Stromal cell of bone marrow (primary cell): ENCODE measurements at regions not wholly inside any gene's neighbourhood (a gene's known extent, or its start where the extent isn't known, plus 50 kb on each side); places are given as distances from the start of the nearest gene placed in this dataset.

ENCODE experiments used
- DNase-seq: peaks from one replicate; pipeline ENCODE4 v3.0.0-alpha.2; 2012; ENCODE audit warnings: low read depth

DNA sequence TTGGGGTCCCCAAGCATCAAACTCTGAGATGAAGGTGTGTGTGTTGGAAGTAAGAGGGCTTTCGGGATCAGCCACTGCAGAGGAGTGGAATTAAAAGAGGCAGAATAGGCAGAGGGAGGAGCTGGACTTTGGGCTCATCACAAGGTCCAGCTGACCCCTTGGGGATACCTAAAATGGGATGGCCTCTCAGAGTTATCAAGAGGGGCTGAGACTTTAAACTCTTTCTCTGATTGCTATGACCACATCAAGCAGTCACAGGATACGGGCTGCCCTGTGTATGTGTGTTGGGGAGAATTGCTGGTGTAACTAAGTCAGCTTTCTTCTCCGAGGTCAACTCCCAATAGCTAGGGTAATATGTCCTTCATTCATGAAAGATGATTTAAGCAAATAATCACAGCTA is 127.7 kb upstream of the SLC14A2 start:
- DNase-seq, result no peak

DNA sequence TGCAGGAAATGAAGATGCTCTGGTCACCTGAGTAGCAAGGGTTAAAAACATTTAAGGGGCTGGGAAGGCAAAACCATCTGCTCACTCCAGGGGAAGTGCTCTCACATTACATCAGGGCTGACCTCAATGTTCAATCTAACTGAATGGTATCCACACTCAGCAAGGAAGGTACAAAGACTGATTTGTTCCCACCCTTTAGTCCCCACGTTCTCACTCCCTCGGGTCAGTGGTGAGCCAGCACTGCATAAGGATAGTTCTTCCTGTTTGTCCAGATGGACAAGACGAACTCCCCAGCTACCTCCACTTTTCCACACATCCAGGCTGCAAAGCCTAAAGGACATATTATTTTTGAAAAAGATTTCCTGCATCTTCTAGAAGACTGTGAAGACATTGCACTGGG is 126.6 kb upstream of the SLC14A2 start:
- no peak for DNase-seq

DNA sequence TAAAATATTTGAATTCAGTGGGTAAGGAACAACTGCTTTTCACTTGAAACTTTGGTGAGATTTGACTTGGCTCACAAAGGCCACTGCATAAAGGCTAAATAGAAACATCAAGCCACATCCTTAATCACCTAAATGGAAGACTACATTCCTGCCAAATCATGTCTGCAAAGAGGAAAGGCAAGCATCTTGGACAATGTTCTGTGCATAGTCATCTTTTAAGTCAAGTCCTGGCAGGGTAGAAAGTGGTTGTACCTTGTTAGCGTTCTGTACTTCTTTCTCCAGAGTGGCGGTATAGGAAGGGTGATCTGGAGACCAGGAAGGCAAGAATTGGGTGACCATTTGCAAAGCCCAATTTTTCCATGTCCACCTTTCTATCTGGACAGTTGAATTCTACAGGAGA is 121.4 kb upstream of the SLC14A2 start:
- no peak for DNase-seq

DNA sequence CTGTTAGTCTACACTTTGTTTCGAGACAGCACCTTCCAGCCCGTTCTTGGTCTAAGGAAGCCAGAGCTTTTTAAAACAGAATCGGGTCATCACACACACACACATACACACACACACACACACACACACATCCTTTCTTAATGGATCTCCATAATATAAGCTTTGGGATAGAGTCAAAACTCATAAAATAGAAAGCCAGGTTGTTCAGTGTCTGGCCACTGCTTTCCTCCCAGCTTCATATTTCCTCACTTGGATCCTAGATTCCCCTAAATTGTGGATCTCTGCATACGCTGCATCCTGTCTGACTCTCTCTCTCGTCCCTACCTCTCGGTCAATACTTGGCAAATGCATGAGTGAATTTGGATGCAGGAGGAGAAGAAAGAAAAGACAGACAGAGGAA is 120.5 kb upstream of the SLC14A2 start:
- no peak for DNase-seq

DNA sequence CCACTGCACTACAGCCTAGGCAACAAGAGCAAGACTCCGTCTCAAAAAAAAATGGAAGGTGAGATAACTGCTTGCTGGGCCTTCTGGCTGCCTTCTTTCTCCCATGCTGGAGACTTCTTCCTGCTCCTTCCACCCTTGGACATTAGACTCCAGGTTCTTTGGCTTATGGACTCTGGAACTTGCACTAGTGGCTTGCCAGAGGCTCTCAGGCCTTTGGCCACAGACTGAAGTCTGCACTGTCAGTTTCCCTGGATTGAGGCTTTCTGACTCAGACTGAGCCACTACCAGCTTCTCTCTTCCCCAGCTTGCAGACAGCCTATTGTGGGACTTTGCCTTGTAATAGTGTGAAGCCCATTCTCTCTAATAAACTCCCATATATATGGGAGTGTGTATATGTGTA is 118.5 kb upstream of the SLC14A2 start:
- no peak for DNase-seq

DNA sequence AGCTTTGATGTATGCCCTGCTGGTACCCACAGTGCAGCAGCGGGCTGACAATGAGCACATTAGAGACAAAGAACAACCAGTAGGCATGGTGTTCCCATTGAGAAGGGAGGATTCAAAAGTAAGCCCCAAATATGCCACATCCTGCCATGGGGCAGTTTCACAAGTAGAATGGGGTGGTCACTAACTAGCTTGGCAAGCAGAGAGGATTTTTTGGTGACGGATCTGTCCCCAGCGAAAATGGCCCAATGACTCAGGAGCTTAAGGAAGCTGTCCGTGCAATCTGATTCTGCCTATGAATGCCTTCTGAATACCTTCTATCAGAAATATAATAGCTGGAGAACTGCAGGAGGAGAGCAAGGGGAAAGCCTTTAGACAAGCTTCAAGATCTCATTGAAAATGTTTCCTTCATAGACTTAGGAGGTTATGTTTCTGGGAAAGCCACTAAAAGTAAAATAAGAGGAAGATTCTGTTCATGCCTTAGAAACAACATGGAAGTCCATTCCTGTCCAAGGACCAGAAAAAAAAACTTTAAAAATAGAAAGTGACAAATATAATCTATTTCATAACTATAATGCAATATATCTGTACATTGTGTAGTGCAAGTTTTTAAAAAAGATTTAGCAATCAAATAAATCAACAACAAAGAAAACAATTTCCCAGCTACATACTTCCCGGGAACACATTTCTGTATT is 117.5 kb upstream of the SLC14A2 start:
- no peak for DNase-seq

DNA sequence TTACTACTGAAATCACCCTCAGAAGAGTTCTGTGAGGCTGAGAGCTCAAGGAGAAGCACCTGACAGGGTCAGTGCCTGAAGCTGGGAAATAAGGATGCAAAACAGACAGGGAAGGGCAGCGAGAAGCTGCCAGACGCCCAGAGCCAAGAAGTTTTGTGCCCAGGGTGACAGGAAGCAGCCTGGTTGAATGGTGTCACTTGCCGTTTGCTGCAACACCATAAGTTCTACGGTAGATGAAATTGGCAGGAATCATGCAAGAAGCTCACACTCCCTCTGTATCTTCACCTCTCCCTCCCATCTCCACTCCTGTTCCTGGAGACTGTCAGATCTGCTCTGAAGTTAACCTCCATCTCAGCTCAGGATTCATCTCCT is 117.0 kb upstream of the SLC14A2 start:
- DNase-seq, result no peak

DNA sequence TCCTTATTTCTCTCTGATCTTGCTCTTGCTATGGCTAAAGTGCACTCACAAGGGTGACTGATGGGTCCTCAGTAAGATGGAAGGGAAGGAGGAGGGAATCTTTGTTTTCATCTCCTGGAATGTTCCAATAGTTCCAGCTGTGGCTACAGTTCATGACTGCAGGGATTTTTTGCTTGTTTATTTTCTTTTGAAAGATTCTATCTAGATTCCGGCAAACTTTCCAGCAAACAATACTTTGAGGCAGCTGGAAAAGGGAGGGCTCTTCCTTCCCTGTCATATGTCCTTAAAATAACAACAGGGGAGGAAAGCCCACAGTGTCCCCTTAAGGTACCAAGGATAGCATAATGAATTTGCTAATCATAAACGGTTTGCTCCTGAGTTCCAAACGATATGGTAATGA is 111.3 kb upstream of the SLC14A2 start:
- DNase-seq, result no peak

DNA sequence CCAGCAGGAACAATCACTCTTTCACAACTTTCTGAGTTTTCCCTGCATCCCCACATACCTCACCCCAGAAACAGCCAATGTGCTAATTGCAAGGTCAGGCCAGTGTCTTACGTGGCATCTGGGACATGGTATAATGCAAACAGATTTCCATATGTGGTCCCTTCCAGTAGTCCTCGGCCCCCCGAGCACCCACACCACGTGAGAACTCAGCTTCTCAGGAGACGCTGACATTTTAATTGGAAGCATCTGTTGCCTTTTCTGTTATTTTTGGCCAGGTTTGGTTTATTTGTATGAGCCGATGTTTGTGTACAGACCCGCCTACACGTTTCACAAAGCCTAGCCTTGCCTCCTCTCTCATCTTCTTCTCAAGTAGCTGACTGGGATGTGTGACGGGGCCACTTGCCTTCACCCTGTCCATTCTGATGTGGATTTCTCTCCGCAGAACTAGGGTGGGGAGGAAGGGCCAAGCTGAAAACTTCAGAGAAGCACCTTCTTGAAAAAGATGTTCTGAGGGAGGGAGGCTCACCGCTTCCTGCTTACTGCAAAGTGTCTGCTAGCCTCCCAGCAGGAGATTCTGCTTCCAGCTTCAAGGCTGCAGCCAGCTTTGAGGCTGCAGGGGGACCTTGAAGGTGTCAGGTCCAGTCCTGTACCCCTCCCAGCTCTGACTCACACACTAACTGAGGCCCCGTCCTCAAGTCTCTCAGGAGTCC is 109.6 kb upstream of the SLC14A2 start:
- no peak for DNase-seq

DNA sequence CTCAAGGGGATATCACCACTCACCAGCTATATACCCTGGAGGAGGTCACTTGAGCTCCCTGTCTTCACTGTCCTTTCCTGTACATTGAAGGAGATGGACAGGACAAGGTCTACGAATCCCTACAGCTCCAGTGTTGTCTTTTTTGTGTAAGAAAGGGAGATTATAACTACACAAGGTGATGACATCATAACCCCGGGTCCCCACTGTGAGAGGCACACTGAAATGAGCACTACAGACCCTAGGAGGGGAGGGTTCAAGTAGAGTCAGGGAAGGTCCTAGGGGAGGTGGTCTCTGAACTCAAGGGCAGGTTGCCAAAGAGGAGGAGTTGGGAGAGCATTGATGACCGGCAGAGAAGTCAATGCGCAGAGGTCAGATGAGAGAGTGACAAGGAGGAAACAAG is 108.3 kb upstream of the SLC14A2 start:
- no peak for DNase-seq

DNA sequence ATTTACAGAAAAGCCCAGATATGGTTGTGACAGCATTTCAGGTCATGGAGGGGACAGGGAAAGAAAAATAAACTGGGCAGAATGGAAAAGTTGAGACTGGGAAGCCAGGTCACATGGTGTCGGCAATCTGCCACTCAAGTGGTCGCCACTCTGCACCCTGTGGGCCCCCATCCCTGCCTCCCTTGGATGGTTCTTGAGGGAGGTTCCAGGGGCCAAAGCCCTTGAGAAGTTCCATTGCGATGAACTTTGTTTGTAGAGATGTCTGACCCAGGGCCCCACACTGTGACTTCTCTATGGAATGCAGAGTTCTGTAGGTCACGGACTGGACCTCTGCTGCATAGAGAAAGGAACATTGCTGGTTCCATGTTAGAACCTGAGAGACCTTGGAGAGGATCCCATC is 105.7 kb upstream of the SLC14A2 start:
- DNase-seq, result no peak

DNA sequence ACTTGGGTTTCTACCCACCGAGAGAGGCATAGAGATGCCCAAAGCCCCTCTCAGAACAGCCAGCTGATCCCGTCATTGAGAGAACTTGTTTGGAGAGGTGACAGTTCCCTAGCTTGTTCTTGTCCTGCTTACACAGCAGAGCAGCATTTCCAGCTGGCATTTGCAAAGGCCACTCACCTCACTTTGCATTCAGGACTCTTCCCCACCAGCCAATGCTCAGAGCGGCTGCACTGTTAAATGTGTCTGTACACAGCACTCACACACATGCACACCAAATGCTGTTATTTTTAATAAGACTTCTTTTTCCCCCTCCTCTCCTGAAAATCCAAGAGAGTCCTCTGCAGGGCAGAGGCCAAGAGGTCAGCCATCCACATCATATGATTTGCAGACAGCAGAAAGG is 104.6 kb upstream of the SLC14A2 start:
- DNase-seq, result no peak

DNA sequence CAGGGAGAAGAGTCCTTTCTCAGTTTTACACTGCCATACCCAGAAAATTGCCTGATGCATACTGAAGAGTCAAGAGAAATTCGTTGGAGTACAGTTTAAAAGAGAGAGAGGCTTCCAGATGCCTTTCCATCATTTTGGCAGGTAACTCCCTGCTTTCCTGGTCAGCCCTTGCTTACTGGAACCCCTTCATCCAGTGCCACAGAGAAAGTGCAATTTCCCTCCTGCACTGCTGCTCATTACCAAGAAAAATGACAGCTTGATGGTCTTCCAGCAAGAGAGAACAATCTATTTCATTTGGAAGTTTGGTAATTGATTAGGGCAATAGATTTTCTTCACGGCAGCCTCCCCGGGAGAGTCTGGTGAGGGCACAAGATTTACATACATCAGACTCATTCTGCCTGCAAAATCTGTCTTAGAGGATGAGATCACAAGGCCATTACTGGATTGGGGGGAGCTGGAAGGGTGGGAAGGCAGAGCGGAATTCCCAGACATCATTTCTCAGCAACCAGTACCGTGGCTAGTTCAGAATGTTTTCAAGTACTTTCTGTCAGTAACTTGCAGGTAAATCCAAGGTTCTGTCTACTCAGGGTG is 102.8 kb upstream of the SLC14A2 start:
- no peak for DNase-seq

DNA sequence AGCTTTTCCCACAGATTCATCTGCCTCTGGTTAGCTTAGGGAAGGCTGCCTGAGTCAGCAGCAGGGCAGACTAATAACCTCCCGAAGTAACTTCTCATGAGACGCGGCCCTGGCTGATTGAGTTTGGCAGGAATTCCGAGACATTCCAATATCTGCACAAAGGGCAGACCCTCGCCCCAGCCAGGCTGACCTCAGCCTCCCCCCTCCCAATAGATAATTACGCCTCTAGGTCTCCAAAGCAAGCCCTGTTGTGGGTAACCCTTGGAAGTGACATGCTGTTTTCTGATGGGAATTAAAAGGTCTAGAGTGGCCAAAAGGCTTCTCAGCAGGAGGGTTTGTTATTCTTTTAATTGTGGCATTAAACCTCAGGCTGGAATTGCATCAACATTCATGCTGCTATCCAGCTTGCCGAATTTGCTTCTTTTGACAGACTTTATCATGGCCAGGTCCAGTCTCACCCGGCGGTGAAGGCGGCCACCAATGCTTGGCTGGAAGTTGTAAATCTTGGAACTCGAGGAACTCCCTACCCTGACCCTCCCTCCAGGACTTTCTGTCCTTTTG is 98.0 kb upstream of the SLC14A2 start:
- DNase-seq, result peak; percentile 84

DNA sequence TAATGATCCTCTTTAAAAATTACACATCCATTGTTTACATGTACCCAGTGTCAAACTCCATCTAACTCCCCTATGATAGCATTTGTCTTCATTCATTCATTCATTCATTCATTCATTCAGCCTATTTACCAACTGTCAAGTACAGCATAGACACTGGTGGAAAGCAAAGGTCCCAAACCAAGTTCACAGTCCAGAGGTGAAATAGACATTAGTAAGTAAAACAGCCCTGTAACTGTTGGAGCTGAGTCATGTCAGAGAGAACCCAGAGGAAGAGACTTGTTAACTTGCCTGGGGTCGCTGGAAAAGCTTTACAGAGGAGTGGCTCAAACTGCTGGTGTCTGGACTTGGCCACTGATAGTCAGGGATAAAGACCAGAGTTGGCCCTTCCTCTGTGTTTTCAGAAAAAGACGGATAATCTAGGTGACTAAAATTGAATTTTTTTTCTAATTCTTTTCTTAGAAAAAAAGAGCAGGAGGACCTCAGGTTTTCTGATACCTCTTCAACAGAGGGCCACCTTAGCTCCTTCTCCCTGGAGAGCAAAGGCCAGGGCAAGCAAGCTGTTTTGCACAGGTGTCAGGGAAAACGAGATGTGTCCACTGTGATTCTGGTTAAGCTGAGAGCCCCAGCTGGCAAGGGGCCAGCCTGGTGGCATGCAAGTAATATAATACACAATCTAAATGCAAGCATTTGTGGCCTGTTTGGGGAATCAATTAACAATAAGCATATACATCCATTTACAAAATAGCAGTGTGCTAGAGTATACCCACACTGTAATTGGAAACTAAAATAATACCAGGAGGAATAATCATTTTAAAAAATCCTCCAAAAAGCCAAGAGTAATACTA is 96.7 kb upstream of the SLC14A2 start:
- no peak for DNase-seq

DNA sequence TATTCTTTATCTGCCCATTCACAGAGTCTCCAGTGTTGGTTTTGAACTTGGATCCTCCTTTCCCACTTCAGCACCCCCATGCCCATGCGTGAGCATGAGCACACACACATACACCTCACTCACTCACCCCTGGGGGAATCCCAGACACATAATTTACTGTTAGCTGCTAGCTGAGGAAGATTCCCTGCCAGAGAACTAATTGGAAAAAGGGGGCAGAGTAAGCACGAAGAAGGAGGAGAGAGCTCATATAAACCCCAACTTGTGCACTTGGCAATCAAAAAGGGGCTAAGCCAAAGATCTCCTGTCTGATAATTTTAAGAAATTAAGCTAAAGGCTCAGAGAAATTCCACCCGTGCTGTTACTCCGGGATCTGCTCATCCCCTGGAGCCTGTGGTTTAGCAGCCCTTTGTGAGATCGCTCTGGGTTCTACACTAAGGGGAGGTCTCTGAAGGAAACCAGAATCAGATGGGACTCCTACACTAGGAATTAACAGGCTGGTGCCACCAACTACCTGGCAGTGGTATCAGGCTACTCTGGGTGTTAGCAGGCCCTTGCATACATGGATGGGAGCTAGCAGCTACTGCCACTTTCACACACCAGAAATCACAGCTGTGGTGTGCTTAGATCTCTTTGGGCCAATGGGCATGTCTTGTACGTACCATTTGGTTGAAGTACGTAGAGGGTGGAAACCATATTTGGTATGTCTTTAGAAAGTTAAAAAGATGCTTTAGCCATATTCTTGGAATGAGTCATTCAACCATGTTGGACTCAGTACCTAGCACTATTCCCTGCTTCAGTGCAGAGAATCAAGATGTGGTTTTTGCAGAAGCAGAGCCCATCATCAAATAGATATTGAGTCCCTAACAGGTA is 95.6 kb upstream of the SLC14A2 start:
- DNase-seq, result no peak

DNA sequence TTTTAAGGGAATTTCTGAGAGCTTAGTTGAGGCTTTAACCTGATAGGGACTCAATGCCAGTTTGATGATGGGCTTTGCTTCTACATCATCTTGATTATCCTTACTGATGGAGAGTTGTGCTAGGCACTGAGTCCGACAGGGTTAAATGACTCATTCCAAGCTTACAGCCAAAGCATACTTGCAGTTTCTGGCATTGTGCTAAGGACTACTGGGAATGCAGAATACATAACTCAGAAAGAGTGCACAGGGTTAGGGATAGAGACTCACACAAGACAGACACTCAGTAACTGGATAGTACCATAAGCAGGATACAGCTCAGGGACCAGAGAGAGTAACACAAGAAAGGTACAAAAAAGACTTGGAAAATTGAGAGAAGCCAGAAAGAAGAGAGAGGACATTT is 94.1 kb upstream of the SLC14A2 start:
- DNase-seq, result peak; percentile 85

DNA sequence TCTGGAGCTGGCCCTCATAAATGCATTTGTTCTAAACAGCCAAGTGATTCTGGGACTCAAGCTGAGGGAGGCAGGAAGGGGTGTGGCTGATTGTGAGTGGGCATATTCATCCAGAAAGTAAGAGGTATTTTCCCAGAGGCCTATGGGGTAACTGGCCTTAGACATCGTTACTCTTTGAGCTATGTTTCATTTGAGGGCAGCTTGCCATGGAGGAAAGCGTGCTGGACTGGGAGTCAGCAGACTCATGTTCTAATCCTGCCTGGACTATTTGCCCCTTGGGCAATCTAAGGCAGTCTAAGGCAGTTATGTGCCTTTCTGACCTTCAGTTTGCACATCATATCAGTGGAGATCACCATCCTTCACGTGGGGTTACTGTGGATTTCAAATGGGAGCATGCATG is 93.5 kb upstream of the SLC14A2 start:
- peak; percentile 76 for DNase-seq

DNA sequence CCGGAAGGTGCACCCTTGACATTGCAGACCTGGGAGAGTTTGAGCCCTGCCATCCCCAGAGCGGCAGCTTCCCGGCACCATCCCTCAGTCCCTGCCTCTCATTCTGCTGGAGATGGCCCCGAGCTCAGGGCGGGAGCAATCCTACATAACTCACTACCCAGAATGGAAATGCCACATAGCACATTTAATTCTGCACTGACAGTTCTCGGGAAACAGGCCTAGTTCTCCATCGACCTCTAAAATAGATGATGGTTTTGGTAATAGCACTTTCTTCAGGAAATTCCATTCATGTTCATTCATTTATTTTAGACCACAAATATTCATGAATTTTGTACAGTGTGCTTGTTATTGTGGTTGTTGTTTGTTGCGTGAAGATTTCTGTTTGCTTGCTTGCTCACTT is 92.9 kb upstream of the SLC14A2 start:
- no peak for DNase-seq

DNA sequence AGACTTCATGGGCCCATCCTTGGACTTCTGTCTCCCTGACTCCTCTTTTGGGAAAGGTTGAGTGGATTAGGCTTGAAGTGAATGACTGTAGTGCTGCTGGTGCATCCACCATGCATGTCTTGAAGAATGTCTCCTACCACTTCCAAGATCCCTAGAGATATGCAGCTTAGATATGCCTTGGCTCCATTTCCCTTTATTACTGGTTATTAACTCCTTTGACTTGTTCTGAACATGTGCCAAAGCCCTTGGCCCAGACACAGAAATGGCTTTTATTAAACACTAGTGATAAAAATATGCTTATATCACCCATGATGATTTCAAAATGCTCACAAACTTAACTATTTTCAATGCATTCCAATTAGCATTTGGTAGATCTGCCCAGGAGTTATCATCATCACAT is 90.0 kb upstream of the SLC14A2 start:
- no peak for DNase-seq

DNA sequence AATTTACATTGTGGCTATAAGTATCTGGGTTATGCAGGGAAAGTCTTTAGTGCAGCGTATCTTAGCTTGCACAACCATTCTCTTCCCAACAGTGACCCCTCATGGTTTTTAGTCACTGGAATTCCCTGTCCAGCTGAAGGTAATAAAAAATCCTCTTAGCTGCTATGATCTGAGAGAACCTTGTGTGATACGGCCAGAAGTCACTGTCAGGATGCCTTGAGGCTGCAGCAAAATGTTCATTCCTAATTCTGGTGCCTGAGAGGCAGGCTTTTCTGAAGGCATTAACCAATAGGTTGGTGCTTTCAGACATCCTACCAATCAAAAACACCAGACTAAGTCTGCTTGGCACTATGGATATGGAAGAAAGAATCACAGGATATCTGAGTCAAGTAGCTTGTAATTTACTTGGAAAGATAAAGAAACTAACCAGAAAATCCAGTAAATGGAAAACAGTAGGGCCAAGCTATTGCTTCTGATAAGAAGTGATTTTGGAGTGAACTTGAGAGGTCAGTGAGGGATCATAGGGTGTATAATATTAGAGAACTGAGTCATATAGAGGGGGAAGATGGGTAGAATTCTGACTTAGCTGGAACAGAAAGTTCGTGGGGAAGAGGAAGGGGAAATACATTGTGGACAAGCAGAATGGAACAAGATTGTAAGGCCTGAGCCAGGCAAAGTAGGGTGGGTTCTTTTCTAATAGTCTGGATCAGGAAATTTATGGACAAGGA is 89.0 kb upstream of the SLC14A2 start:
- DNase-seq, result peak; percentile 45
